ENCODE measurements at regions not wholly inside any gene's neighbourhood (a gene's known extent, or its start where the extent isn't known, plus 50 kb on each side); places are given as distances from the start of the nearest gene placed in this dataset.
"Not testable (repeated sequence)": the region's sequence is repeated elsewhere in the genome, so short reads cannot be mapped to it uniquely, and the experiment has no call there.

GRCh38 chr9:124084087-124084486 lies 72.5 kb downstream of the LHX2 start:
- DNase-seq, result no peak

DNA sequence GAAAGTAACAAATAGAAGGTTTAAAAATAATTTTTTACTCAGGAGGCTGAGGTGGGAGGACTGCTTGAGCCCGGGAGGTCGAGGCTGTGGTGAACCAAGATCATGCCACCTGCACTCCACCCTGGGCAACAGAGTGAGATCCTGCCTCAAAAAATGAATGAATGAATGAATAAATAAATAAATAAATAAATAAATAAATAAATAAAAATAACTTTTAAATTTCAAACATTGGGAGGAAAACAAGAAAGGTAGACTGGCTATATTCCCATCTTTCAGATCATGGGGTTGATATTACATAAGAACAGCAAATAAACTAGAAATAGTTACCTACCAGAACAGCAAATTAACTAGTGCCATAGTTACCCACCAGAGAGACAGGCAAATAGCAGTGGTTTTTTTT lies 75.7 kb downstream of the LHX2 start:
- DNase-seq, result no peak

DNA sequence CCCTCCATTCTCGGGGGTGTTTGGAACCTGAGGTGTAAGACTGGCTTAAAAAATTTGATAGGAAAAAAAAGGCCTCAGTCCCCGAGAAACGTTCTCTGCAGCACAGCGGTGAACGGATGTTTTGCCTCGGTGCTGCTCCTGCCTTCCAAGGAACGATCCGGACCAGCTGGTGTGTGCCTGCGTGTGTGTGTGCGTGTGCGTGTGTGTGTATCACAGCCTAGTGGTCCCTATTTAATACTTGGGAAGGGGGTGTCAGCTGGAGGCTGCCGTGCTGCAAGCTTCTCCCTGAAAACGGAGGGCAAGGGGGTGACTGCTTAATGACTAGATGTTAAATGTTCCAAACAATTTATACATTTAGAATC lies 76.9 kb downstream of the LHX2 start:
- DNase-seq, result no peak

GRCh38 chr9:124089631-124090488 lies 78.3 kb downstream of the LHX2 start:
- not testable (repeated sequence) for DNase-seq

GRCh38 chr9:124098141-124098905 lies 86.8 kb downstream of the LHX2 start:
- no peak for DNase-seq

GRCh38 chr9:124099860-124100259 lies 88.3 kb downstream of the LHX2 start:
- DNase-seq, result no peak

DNA sequence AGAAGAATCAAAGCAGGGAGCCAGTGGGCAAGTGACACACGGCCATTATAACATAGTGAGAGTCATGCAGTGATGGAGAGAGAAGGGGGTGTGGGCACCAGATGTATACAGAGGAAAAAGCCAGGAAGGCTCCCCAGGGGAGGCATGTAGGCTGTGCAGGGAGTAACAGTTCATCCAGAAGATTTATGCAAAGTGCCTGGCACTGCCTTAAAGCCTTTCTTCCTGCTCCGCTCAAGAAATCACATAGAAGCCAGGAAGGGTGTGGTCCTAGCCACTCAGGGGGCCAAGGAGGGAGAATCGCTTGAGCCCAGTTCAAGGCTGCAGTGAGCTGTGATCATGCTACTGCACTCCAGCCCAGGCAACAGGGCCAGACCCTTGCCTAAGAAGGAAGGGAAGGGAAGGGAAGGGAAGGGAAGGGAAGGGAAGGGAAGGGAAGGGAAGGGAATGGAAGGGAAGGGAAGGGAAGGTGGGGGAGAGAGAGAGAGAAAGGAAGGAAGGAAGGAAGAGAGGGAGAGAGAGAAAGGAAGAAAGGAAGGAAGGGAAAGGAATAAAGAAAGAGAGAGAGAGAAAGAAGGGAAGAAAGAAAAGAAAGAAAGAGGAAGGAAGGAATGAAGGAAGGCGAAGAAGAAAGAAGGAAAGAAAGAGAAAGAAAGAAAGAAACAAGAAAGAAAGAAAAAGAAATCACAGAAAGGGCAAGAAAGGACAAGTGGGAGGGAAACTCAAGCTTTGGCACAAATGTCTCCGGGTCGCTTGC lies 89.8 kb downstream of the LHX2 start:
- no peak for DNase-seq

DNA sequence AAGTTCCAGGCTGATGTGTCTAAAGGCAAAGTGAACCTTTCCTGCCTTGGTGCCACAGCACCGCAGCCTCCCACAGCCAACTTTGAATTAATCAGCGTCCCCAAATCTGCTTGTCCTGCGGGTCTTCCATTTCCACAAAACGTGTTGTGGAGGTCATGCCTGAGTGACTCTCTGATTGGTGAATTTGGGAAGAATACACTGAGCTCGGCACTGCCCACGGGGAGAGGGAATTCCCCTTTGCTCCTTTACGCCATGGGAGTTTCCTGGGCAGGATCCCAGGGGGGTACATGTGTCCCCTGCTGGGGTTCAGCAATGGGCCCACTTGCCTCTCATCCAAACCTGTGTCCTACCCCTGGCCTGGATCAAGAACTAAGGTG lies 90.4 kb downstream of the LHX2 start:
- DNase-seq, result no peak

- no peak for DNase-seq
Observed at GRCh38 chr9:124102363-124102762, 90.8 kb downstream of the LHX2 start.

GRCh38 chr9:124105266-124105665 lies 93.7 kb downstream of the LHX2 start:
- DNase-seq, result no peak

GRCh38 chr9:124108216-124108615 lies 96.6 kb downstream of the LHX2 start:
- no peak for DNase-seq

DNA sequence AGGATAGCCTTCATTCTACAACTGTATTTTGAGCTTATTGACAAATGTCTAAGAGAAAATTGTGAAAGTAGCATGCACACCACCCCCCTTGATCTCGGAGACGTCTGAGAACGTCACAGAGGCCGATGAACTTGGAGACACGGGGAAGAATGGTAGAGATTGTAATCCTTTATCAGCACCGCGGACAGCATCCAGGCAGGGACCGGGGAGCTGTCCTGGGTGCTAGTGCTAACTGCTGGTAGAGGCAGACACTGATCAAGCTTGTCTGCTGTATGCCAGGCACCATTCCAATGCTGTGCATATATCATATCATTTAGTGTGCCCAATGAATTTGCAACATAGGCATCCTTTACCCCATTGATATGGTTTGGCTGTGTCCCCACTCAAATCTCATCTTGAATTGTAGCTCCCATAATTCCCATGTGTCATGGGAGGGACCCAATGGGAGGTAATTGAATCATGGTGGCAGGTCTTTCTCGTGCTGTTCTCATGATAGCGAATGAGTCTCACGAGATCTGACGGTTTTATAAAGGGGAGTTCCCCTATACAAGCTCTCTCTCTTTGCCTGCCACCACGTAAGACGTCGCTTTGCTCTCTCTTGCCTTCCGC lies 98.8 kb downstream of the LHX2 start:
- DNase-seq, result peak; percentile 42

- no peak for DNase-seq
Observed at GRCh38 chr9:124116683-124117363, 105.3 kb downstream of the LHX2 start.

GRCh38 chr9:124118894-124119293 lies 107.3 kb downstream of the LHX2 start:
- DNase-seq, result no peak

- DNase-seq, result no peak
Observed at GRCh38 chr9:124120272-124120671, 108.7 kb downstream of the LHX2 start.

DNA sequence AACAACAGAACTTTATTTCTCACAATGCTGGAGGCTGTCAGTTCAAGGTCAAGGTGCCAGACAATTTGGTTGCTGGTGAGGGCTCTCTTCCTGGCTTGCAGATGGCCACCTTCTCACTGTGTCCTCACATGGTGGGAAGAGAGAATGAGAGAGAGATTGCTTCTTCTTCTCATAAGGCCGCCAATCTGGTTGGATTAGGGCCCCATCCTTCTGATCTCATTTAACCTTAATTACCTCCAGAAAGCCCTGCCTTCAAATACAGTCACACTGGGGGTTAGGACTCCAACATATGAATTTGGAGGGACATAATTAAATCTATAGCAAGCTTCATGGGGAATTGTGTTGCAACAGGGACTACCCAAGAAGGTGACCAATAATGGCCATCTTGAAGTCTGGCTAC lies 110.2 kb downstream of the LHX2 start:
- no peak for DNase-seq

DNA sequence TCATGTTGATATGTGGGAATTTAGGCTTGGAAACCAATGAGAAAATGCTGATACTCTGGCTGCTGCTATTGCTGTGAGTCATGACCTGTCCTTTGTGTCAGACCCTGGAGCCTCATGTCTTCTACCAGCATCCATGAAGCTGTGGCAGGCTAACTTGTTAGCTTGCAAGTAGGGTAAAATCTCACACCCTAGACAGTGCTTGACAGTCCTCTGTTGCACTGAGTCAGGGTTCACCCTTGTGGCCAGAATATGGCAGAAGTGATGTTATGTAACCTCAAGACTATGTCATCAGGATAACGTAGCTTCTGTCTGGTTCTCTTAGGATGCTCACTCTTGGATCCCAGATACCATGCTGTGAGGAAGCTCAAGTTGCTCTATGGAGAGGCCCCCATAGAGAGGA lies 110.8 kb downstream of the LHX2 start:
- no peak for DNase-seq

GRCh38 chr9:124122813-124123462 lies 111.4 kb downstream of the LHX2 start:
- DNase-seq, result no peak

DNA sequence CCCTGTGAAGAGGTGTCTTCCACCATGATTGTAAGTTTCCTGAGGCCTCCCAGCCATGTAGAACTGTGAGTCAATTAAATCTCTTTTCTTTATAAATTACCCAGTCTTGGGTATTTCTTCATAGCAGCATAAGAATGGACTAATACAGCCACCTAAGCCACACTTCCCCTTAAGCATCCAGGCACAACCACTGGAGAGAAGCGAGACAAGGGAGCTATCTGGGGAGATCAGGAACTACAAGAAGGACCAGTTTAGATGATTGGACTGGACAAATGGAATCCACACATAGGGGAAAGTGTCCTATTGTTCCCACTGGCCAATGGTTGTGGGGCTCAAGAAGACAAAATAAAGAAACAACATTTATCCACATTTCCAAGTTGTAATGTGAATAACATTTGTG lies 112.1 kb downstream of the LHX2 start:
- not testable (repeated sequence) for DNase-seq

DNA sequence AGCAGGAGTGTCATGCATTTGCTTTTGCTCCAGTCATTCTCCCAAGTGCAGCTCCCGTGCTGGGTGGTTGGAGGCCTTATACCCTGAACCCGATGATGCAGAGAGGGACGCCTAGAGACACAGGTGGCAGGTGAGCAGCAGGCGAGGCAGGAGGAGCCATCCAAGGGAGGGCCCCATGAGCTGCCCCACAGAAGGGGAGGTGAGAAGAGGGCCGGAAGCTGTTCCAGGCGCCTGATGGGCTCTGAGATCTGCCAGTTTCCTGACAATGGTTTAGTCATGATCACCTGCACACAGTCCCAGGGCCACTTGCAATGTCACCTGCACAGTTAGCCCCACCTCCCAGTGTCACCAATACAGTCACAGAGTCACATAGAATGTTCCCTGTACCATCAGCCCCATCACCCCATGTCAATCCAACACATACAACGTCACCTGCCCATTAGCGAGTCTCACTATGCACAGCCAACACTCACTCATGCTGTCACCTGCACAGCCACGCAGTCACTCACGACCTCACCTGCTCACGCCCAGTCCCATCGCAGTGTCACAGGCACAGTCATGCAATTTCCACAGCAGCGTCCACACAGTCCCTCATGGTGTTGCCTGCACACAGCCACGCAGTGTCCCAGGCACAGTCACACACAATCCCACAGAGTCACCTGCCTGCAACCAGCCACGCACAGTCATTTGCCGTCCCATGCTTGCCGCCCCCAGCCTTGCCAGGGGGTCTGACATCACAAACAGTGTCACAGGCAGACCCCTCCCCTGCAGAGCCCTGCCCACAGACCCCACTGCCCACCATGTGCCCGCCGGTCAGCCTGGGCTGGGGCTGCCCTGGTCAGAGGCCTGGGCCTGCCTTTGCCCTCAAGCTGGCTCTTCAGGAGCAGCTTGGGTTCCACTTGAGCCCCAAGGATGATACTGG lies 113.4 kb downstream of the LHX2 start:
- DNase-seq, result no peak

- DNase-seq, result no peak
Observed at GRCh38 chr9:124125651-124125977, 114.0 kb downstream of the LHX2 start.

Data from NCI-H226 (cell line).